ENCODE measurements at regions not wholly inside any gene's neighbourhood (a gene's known extent, or its start where the extent isn't known, plus 50 kb on each side); places are given as distances from the start of the nearest gene placed in this dataset.

DNA sequence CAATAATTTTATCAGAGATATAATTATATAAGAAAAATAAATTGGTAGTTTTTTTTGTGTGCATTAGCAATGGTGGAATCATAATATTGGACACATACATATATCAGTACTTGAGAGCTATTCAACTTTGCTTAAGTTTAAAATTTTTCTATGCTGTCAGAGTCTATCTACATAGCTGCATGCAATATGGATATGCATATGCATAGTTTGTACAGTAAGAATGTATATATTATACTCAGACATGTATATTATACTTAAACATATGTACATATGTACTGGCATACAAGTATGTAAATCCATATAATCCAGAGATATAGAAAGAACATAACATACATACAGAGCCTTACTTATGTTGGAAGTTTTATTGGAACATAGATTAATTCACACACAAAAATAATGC lies 1043.2 kb downstream of the EFNB2 start:
- no TSS peak for BruUV-seq (replicated peaks)

DNA sequence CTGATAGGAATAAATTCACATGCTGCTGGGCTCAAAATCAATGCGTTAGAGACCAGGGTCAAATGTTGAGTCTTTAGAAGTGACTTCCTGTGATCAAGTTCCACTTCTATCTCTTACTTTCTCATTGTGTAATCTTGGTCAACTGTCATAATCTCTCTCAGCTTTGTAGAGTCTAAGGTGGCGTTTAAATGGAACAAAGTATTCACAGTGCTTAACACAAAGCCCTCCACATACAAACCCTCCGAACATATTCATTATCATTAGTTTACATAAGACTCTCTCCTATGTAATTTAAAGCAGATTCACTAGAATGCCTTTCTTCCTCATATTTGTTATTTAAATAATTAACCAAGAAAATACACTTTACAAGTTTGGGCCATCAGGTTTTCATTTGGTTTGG lies 1044.1 kb downstream of the EFNB2 start:
- H3K9me3 ChIP-seq (ENCODE audit: low read length): no peaks in the 10 kb centered on the region
- H3K9ac ChIP-seq (ENCODE audit: low read length): no peak overlapping the region
- no peaks in the 10 kb centered on the region for H3K79me2 ChIP-seq (ENCODE audit: low read length)
- H3K36me3 ChIP-seq (ENCODE audit: low read depth, low read length): no peaks in the 10 kb centered on the region
- ChIA-PET POLR2A (ENCODE audit: unreplicated experiment) (no interaction called here), CTCF (no interaction called here)
- no peak overlapping the region for H3K4me3 ChIP-seq (ENCODE audit: low read length)
- no peak overlapping the region for H3K4me2 ChIP-seq (ENCODE audit: low read length)
- no peak overlapping the region for H2AFZ ChIP-seq (ENCODE audit: low read length)
- no peak overlapping the region for H3K27ac ChIP-seq (ENCODE audit: low read length)
- no peaks in the 10 kb centered on the region for H4K20me1 ChIP-seq (ENCODE audit: low read length)
- DNase-seq: no peak
- no TSS peak for BruUV-seq (replicated peaks)
- no peak for ATAC-seq
- no peaks in the 10 kb centered on the region for H3F3A ChIP-seq (ENCODE audit: low read length, unreplicated experiment)
- TF ChIP-seq, protein P1, sequence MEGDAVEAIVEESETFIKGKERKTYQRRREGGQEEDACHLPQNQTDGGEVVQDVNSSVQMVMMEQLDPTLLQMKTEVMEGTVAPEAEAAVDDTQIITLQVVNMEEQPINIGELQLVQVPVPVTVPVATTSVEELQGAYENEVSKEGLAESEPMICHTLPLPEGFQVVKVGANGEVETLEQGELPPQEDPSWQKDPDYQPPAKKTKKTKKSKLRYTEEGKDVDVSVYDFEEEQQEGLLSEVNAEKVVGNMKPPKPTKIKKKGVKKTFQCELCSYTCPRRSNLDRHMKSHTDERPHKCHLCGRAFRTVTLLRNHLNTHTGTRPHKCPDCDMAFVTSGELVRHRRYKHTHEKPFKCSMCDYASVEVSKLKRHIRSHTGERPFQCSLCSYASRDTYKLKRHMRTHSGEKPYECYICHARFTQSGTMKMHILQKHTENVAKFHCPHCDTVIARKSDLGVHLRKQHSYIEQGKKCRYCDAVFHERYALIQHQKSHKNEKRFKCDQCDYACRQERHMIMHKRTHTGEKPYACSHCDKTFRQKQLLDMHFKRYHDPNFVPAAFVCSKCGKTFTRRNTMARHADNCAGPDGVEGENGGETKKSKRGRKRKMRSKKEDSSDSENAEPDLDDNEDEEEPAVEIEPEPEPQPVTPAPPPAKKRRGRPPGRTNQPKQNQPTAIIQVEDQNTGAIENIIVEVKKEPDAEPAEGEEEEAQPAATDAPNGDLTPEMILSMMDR (conservative IDR thresholded peaks at IDR 0.05; ENCODE audit: low read depth, low read length): no peak
- TF ChIP-seq EZH2phosphoT487 (IDR thresholded peaks at IDR 0.05; ENCODE audit: borderline replicate concordance, low read length) (no peak), EZH2 (IDR thresholded peaks at IDR 0.05; ENCODE audit: low read length, unreplicated experiment) (no peak)
- no peaks in the 10 kb centered on the region for H3K9me2 ChIP-seq (replicated peaks; ENCODE audit: low read length)
- intact Hi-C loops (cut with micrococcal nuclease): no loop called here
- no peaks in the 10 kb centered on the region for H3K27me3 ChIP-seq (ENCODE audit: low read length)
- no peaks in the 10 kb centered on the region for H3K4me1 ChIP-seq (ENCODE audit: insufficient read depth, low read length)

More for the DNA sequence above, 1043.2 kb downstream of the EFNB2 start:
- Histone ChIP-seq H2AFZ (ENCODE audit: low read length) (no peak overlapping the region), H3K4me2 (ENCODE audit: low read length) (no peak overlapping the region), H3K9me2 (replicated peaks; ENCODE audit: low read length) (no peaks in the 10 kb centered on the region), H4K20me1 (ENCODE audit: low read length) (no peaks in the 10 kb centered on the region), H3K4me3 (ENCODE audit: low read length) (no peak overlapping the region), H3K79me2 (ENCODE audit: low read length) (no peaks in the 10 kb centered on the region), H3K36me3 (ENCODE audit: low read depth, low read length) (no peaks in the 10 kb centered on the region), H3K4me1 (ENCODE audit: insufficient read depth, low read length) (no peaks in the 10 kb centered on the region), H3K27ac (ENCODE audit: low read length) (no peak overlapping the region), H3F3A (ENCODE audit: low read length, unreplicated experiment) (no peaks in the 10 kb centered on the region), H3K27me3 (ENCODE audit: low read length) (no peaks in the 10 kb centered on the region), H3K9ac (ENCODE audit: low read length) (no peak overlapping the region), H3K9me3 (ENCODE audit: low read length) (no peaks in the 10 kb centered on the region)
- intact Hi-C loops (cut with micrococcal nuclease): no loop called here
- DNase-seq: no peak
- CTCF ChIA-PET: no interaction called here
- ATAC-seq: no peak
- POLR2A ChIA-PET (ENCODE audit: unreplicated experiment): no interaction called here
- no peak for TF ChIP-seq EZH2 (IDR thresholded peaks at IDR 0.05; ENCODE audit: low read length, unreplicated experiment)
- TF ChIP-seq, protein P1 (conservative IDR thresholded peaks at IDR 0.05; ENCODE audit: low read depth, low read length): no peak
- no peak for TF ChIP-seq EZH2phosphoT487 (IDR thresholded peaks at IDR 0.05; ENCODE audit: borderline replicate concordance, low read length)

DNA sequence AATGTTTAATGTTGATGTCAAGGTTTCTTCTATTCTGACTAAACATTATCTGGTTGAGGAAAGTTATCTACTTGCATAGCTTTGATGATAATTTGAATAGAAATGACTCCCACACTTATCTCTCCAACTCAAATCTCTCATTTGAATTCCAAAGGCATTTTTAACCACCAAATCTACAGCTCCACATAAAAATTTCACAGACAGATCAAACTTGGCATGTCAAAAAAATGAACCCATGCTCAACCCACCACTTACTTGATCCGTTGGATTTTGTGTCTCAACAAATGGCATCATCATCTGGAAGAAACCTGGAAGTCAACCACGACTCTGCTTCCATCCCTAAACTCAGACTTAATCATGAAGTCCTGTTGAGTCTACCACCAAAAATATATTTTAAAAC lies 1050.4 kb downstream of the EFNB2 start:
- Histone ChIP-seq H3K4me2 (ENCODE audit: low read length) (no peak overlapping the region), H3K27ac (ENCODE audit: low read length) (no peak overlapping the region), H3F3A (ENCODE audit: low read length, unreplicated experiment) (no peaks in the 10 kb centered on the region), H4K20me1 (ENCODE audit: low read length) (no peaks in the 10 kb centered on the region), H3K9ac (ENCODE audit: low read length) (no peak overlapping the region), H3K4me1 (ENCODE audit: insufficient read depth, low read length) (no peaks in the 10 kb centered on the region), H3K4me3 (ENCODE audit: low read length) (no peak overlapping the region), H3K9me3 (ENCODE audit: low read length) (no peaks in the 10 kb centered on the region), H3K9me2 (replicated peaks; ENCODE audit: low read length) (no peaks in the 10 kb centered on the region), H3K27me3 (ENCODE audit: low read length) (no peaks in the 10 kb centered on the region), H3K79me2 (ENCODE audit: low read length) (no peaks in the 10 kb centered on the region), H3K36me3 (ENCODE audit: low read depth, low read length) (no peaks in the 10 kb centered on the region), H2AFZ (ENCODE audit: low read length) (no peak overlapping the region)
- no TSS peak for BruUV-seq (replicated peaks)
- intact Hi-C loops (cut with micrococcal nuclease): no loop called here
- no peak for ATAC-seq
- ChIA-PET POLR2A (ENCODE audit: unreplicated experiment) (no interaction called here), CTCF (no interaction called here)
- DNase-seq: no peak
- TF ChIP-seq, protein P1 (conservative IDR thresholded peaks at IDR 0.05; ENCODE audit: low read depth, low read length): no peak
- TF ChIP-seq EZH2 (IDR thresholded peaks at IDR 0.05; ENCODE audit: low read length, unreplicated experiment) (no peak), EZH2phosphoT487 (IDR thresholded peaks at IDR 0.05; ENCODE audit: borderline replicate concordance, low read length) (no peak)
